MM.1S (cell line): ENCODE measurements at regions not wholly inside any gene's neighbourhood (a gene's known extent, or its start where the extent isn't known, plus 50 kb on each side); places are given as distances from the start of the nearest gene placed in this dataset.
"Not testable (repeated sequence)": the region's sequence is repeated elsewhere in the genome, so short reads cannot be mapped to it uniquely, and the experiment has no call there.

Experiments used
- CTCF ChIP-seq: fragments of 300-600 bp; sonication (generic); IDR thresholded peaks from 2 replicates; pipeline ENCODE4 v1.5.1; 2016; ENCODE audit warnings: antibody characterized with exemption, low read length, mixed read lengths
- EZH2 ChIP-seq: fragments of 300-600 bp; sonication (generic); optimal IDR thresholded peaks from 2 replicates; pipeline ENCODE3; 2017; ENCODE audit warnings: low read depth, mild to moderate bottlenecking, antibody characterized with exemption, low read length, mixed read lengths
- EZH2phosphoT487 ChIP-seq: fragments of 300-600 bp; sonication (generic); IDR thresholded peaks from 2 replicates; pipeline ENCODE4 v1.6.1; 2018; ENCODE audit warnings: antibody characterized with exemption, low read length

- TF ChIP-seq CTCF, EZH2, EZH2phosphoT487: not testable (repeated sequence)
Observed at GRCh38 chr7:39793026-39793425, 157.0 kb upstream of the CDK13 start.
